SKM-1 (cell line): ENCODE measurements at regions not wholly inside any gene's neighbourhood (a gene's known extent, or its start where the extent isn't known, plus 50 kb on each side); places are given as distances from the start of the nearest gene placed in this dataset.

Experiments used
- DNase-seq: peaks from one replicate; lab custom pipeline; 2025; ENCODE audit not compliant: unreplicated experiment; lab: John Stamatoyannopoulos, UW

GRCh38 chr20:53750827-53751619 is 157.4 kb upstream of the ZNF217 start:
- peak; percentile 85 for DNase-seq

GRCh38 chr20:53749499-53749898 is 155.9 kb upstream of the ZNF217 start:
- no peak for DNase-seq

DNA sequence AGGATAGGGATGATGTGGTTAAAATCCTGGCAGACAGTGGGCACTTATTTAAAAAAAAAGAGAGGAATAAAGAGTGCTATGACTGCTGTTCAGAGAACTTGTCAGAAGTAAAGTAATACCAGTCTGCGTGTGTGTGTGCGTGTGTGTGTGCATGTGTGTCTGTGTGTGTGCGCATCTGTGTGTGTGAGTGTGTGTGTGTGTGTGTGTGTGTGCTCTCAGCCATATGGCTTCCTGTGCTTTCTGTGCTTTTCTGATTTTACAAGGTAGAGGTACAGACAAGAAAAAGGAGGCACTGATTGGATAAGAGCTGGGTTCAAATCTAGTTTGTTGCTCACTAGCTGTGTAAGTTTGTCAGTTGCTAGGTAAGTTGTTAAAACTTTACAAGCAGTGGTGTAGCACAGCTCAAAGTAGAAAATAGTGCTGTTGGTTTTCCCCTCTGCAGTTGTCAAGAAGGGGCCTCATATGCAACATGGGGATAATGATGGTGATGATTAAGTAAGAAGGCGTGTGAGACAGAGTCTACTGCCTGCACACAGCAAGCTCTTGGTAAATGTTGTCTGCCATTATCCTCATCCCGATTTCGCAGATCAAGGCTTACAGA is 155.3 kb upstream of the ZNF217 start:
- no peak for DNase-seq

DNA sequence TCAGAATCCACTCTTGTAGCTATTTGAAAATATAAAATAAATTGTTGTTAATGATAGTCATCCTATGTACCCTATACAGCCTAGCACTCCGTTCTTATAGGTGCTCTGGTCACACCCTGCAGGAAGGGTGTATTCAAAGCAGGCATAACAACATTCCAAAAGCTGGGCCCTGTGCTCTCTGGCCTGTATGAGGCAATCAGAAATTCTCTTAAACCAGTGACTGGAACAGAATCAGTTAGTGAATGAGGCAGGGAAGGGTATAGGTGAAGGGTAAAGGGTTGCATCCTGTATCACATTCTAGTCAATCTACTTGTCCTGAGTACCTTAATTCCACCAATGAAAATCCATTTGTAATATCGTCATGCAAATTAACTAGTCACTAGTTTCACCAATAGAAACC is 154.5 kb upstream of the ZNF217 start:
- DNase-seq: no peak

DNA sequence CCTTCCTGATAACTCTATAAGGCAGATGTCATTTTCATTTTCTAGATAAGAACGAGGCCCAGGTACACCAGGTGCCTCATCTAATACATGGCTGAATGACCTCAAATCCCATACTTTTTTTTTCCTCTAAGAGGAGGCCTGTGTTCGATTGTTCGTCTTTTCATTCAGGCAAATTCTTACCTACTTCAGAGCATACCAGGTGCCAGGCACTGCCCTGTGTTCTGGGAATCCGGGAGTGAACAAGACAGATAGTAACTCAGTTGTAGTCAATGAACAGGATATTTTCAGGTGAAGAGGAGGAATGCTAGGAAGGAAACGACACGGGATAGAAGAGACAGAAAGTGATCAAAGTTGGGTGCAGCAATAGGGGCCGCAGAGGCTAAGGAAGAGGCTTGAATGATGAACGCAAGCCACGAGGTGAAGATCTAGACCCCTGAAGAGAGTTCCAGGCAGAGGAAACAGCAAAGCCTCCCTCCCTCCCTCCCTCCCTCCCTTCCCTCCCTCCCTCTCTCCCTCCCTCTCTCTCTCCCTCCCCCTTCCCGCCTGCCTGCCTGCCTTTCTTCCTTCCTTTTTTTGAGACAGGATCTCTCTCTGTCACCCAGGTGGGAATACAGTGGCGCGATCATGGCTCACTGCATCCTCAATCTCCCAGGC is 150.1 kb upstream of the ZNF217 start:
- DNase-seq: no peak

GRCh38 chr20:53742685-53743081 is 149.0 kb upstream of the ZNF217 start:
- DNase-seq: no peak

DNA sequence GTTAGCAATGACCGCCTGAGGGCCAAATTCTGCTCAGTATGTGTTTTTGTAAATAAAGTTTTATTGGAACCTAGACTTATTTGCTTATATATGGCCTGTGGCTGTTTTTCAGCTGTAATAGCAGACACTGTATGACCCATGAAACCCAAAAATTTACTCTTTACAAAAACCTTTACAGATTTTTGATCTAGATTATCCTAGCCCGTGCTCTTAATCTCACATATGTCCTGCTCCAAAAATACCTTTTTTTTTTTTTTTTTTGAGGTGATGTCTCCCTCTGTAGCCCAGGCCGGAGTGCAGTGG is 148.0 kb upstream of the ZNF217 start:
- no peak for DNase-seq

DNA sequence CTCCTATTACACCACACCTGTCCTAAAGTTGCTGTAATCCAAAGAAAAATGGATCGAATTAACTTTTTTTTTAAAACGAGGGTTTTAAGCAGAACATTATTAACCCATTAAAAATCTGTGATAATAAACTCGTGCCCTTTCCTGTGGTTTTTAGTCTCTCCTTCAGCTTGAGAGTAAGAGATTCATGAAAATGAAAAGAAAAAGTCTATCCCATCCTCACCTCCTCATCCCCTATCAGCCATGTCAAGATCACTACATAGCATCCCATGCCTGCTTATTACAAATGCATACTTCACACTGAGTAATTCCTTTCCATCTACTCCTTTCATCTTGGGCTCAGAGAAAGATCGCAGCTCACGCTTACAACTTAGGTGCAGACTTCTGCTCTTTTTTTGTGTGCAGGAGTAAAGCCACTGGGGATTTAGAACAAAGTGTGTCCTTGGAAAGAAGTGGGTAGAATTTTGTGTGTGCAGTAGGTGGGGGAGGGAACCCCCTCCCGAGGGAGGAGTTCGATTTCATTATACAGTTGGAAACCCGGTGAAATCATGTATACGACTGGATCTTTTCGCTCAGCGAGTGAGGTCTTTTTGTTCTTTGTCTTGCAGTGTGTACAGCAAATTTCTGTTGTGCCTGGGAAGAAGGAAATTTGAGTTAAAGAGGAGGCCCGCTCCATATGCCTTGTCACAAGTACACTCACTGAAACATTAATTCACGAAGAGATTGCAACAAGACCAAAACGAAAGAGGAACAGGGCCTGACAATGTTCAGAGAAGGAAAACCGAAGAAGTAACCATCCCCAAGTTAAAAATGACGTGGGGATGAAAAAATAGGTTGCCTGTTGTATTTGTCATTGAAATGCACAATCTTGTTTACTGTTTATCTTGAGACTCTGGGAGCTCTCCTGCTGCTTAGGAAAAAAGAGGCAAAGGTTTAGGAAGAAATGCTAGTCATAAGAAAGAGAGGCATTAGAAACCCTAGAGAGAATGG is 146.5 kb upstream of the ZNF217 start:
- no peak for DNase-seq

DNA sequence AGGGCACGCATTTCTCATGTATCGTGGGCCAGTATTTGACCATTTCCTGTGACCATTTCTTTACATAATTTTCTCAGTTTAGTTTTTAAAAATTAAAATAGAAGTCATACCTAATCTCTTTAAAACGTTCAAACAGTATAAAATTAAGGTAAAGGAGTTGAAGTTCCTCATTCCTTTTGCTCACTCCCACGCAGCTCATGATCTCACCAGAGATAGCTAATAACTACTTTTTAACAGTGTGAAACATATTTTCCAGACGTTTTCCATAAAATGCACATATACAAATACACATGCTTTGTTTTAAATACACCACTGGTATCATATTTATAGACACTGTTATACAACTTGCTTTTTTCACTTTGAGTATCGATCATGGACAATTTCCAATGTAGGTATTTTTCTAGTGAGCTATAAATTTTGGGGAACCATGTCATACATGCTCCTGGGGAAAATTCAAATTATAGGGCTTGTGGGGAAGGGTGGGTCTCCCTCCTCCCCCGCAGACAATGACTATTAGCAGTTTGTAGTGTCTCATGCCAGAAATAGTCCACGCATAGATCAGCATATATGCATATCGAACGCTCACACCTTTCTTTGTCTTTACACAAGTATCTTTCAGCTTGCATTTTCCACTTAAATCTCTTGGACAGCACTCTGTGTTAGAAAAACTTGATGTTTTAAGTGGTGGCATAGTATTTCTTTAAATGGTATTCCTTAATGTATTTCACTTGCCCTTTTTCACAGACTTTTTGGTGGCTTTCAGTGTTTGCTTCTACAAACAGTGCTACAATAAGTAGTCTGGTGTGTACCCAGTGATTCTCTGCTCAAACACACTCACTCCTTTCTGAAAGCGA is 145.5 kb upstream of the ZNF217 start:
- DNase-seq: no peak

DNA sequence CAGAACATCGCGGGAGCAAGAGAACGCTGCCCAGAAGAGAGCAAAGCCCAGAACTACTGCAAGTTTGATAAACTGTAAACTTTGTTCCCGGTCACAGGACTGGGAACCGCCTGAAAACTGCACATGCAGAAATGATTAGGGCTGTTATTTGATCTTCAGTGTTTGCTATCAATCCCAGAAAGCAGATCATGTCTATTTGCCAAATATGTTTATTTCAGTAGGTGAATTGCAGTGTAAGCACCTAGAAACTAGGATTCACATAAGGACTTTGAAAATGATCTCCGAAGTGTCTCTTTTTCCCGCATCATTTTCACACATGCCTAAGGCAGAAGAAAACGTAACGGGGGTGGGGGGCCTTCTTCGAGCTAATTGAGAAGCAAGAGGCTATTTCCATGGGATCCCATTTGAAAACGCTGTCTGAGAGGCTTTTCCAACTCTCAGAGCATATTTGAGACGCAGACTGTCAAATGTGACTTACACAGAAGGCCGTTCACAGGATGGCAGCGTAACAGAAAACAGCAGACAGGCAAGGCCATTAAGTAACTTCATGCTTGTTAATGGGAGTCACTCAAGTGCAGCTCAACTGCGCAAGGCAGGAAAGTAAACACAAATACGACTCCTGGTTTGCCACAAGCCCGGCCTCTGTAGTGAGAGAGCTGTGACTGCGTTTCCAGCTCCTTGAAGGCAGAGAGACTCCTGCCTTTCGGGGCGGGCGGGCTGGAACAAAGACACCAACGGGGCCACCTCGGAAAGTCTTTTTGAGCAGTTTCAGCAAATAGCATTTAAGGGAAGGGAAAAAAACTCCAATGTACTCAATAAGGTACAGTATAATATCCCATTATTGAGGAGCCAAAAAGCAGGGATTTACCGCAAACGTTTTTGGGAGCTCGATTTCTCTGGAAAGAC is 144.7 kb upstream of the ZNF217 start:
- no peak for DNase-seq

- DNase-seq: no peak
Observed at GRCh38 chr20:53737396-53738038, 143.9 kb upstream of the ZNF217 start.

- peak; percentile 49 for DNase-seq
Observed at GRCh38 chr20:53736757-53737395, 143.2 kb upstream of the ZNF217 start.

GRCh38 chr20:53736122-53736756 is 142.6 kb upstream of the ZNF217 start:
- no peak for DNase-seq

DNA sequence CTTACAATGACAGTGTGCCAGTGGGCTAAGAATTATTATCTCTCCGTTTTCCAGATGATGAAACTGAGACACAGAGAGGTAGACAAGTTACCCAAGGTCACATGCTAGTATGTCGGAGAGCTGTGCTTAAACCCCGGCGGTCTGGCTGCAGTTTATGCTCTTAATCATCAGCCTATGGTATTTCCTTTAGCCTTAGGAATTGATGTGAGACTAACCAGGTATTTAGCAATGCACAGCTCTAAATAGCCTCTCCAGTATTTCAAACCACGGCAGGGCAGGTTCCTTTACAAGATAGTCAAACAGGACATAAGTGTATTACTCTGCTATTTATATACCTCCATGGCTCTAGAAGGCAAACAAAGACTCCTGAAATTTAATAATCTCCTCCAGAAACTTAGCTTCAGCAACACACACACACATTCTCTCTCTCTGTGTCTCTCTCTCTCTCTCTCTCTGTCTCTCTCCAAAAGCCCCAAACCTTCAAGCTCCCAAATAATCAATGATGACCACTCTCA is 142.0 kb upstream of the ZNF217 start:
- peak; percentile 84 for DNase-seq

GRCh38 chr20:53734006-53734688 is 140.5 kb upstream of the ZNF217 start:
- DNase-seq: no peak

DNA sequence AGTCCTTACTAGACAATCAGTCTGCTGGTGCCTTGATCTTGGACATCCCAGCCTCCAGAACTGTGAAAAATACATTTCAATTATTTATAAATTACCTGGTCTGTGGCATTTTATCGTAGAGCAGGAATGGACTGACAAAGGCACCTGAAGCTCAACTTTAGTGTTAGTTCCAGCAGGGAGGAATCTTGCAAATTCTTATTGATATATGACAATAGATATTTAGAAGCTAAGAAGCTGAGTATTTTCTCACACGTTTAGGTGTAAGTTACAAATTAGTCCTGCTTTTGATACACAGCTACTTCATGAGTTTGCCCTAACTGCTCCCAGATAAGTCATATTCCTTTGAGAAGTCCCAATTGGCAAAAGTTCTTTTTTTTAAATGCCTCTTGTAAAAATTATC is 138.0 kb upstream of the ZNF217 start:
- DNase-seq: no peak

GRCh38 chr20:53728359-53728758 is 134.7 kb upstream of the ZNF217 start:
- DNase-seq: no peak
